ENCODE measurements at regions not wholly inside any gene's neighbourhood (a gene's known extent, or its start where the extent isn't known, plus 50 kb on each side); places are given as distances from the start of the nearest gene placed in this dataset.
A peak's percentile ranks its signal among the peaks of the same experiment; 100 is the strongest.

DNA sequence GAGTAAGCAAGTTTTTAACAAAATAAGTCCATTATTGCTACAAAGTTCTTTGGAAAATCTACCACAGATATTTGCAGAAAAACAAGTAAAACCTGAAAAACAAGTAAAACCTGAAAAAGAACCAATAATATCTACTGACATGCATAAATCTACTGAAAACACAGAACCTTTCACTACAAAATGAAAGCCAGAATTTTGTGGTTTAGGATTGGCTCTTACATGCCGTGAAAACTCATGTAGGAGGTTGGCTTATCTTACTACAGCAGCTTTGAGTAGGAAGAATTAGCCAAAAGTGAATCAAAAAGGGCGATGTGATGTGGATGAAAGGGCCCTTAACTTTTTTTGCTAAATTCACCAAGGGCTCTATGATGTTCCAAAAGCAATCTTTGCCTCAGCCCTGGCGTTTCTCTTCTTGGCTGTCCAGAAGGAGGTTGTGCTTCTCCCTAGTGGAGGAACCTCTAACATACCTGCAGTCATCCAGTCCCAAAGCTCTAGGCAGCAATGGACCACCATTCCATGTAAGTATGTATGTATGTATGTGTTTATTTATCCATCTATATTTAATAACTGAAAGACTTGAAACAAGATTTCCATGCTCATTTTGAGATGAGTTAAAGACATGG lies 93.5 kb upstream of the ZNF804B start:
- peak; percentile 8 for DNase-seq (ENCODE audit: low read depth)
- H3K4me3 ChIP-seq (ENCODE audit: low read depth, low read length): no peak overlapping the region
- TF ChIP-seq, protein P1, sequence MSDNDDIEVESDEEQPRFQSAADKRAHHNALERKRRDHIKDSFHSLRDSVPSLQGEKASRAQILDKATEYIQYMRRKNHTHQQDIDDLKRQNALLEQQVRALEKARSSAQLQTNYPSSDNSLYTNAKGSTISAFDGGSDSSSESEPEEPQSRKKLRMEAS (IDR thresholded peaks at IDR 0.05; ENCODE audit: low read depth, low read length): no peak
- TF ChIP-seq, protein P2, sequence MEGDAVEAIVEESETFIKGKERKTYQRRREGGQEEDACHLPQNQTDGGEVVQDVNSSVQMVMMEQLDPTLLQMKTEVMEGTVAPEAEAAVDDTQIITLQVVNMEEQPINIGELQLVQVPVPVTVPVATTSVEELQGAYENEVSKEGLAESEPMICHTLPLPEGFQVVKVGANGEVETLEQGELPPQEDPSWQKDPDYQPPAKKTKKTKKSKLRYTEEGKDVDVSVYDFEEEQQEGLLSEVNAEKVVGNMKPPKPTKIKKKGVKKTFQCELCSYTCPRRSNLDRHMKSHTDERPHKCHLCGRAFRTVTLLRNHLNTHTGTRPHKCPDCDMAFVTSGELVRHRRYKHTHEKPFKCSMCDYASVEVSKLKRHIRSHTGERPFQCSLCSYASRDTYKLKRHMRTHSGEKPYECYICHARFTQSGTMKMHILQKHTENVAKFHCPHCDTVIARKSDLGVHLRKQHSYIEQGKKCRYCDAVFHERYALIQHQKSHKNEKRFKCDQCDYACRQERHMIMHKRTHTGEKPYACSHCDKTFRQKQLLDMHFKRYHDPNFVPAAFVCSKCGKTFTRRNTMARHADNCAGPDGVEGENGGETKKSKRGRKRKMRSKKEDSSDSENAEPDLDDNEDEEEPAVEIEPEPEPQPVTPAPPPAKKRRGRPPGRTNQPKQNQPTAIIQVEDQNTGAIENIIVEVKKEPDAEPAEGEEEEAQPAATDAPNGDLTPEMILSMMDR (IDR thresholded peaks at IDR 0.05; ENCODE audit: low read depth, low read length): no peak
- TF ChIP-seq MYC (IDR thresholded peaks at IDR 0.05; ENCODE audit: low read depth, low read length): no peak
- no peak for TF ChIP-seq POLR2A (IDR thresholded peaks at IDR 0.05; ENCODE audit: extremely low read depth, insufficient read length)

DNA sequence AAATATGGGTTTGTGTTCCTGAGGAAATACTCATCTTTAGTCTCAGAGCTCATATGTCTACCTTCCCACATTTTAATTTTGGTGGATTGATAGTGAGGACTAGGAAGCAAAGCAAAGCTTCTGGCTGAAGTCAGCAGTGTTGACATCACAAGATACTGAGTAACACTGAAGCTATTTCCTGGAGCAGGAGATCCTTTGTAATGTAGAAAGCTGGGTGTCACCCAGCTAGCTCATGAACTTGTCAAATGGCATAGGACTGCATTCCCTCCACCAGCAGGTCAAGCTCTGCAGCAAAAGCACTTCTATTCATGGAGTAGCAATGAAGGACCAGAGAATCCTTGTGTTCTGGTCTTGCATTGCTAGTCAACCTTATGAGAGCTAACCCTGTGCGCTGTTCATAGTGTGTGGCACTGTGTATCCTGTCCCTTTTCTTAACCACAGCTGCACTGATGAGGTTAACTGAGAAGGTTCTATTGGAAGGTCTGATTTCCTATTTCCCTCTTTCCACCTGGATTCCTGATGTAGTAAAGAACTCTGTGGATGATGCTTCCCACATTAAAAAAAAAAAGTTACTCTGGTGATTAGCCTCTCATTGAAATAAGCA lies 94.8 kb upstream of the ZNF804B start:
- DNase-seq (ENCODE audit: low read depth): no peak
- TF ChIP-seq POLR2A (IDR thresholded peaks at IDR 0.05; ENCODE audit: extremely low read depth, insufficient read length) (no peak), MYC (IDR thresholded peaks at IDR 0.05; ENCODE audit: low read depth, low read length) (no peak)
- TF ChIP-seq, protein P2 (IDR thresholded peaks at IDR 0.05; ENCODE audit: low read depth, low read length): no peak
- TF ChIP-seq, protein P1 (IDR thresholded peaks at IDR 0.05; ENCODE audit: low read depth, low read length): no peak
- no peak overlapping the region for H3K4me3 ChIP-seq (ENCODE audit: low read depth, low read length)

DNA sequence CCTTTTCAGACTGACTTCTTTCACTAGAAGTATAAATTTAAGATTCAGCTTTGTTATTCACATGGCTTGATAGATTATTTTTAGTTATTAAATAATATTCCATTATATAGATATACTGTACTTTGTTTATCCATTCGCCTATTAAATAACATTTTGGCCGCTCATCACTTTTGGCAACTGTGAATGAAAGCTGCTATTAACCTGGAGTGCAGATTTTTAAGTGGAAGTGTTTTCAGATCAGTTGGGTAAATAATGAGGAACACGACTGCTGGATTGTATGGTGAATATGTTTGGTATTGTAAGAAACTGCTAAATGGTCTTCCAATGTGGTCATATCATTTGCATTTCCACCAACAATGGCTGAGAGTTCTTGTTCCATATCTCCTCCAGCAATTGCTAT lies 97.6 kb upstream of the ZNF804B start:
- TF ChIP-seq, protein P2 (IDR thresholded peaks at IDR 0.05; ENCODE audit: low read depth, low read length): no peak
- TF ChIP-seq, protein P1 (IDR thresholded peaks at IDR 0.05; ENCODE audit: low read depth, low read length): no peak
- TF ChIP-seq MYC (IDR thresholded peaks at IDR 0.05; ENCODE audit: low read depth, low read length): no peak
- TF ChIP-seq POLR2A (IDR thresholded peaks at IDR 0.05; ENCODE audit: extremely low read depth, insufficient read length): no peak
- H3K4me3 ChIP-seq (ENCODE audit: low read depth, low read length): no peak overlapping the region
- DNase-seq (ENCODE audit: low read depth): no peak

DNA sequence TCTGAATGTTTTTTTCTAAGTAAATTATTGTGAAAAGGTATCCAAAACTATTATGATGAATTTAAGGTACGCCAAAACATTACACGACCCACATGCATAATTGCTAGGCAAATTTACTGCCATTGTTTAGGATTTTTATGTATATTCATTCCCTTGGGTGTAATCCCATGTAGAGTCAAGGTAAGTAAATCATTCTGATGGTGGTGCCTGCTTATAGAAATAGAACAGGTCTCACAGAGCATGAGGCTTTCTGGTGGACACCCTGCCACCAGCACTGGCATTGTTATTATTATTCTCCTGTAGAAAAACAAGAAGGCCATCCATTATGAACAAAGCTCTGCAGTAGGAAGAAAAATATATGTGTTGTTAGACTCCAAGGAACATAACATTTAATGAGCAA lies 111.7 kb upstream of the ZNF804B start:
- no peak for DNase-seq (ENCODE audit: low read depth)
- TF ChIP-seq, protein P1 (IDR thresholded peaks at IDR 0.05; ENCODE audit: low read depth, low read length): no peak
- TF ChIP-seq MYC (IDR thresholded peaks at IDR 0.05; ENCODE audit: low read depth, low read length) (no peak), POLR2A (IDR thresholded peaks at IDR 0.05; ENCODE audit: extremely low read depth, insufficient read length) (no peak)
- TF ChIP-seq, protein P2 (IDR thresholded peaks at IDR 0.05; ENCODE audit: low read depth, low read length): no peak

DNA sequence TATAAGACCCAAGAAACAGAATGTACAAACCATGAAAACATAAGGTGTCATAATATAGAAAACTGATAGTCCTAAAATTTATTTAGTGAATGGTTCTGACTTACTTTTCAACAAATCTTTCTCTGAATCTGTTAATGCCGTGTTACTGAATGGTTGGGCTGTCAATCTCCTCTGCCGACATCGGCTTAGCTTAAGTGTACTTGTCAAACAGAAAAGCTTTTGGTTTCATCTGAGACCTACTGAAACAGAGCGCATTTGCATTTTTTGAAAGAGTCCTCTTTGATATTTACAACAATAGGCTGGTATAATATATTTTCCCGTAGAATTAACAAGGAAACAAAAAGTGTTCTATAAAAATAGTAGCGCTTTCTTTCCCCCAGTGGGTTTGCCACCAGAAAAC lies 120.9 kb upstream of the ZNF804B start:
- DNase-seq (ENCODE audit: low read depth): no peak
- TF ChIP-seq, protein P1 (IDR thresholded peaks at IDR 0.05; ENCODE audit: low read depth, low read length): no peak
- TF ChIP-seq, protein P2 (IDR thresholded peaks at IDR 0.05; ENCODE audit: low read depth, low read length): no peak
- H3K4me3 ChIP-seq (ENCODE audit: low read depth, low read length): no peak overlapping the region

More for the DNA sequence above, 111.7 kb upstream of the ZNF804B start:
- no peak overlapping the region for H3K4me3 ChIP-seq (ENCODE audit: low read depth, low read length)
